Tibial nerve (tissue), 4 donors: ENCODE measurements at regions not wholly inside any gene's neighbourhood (a gene's known extent, or its start where the extent isn't known, plus 50 kb on each side); places are given as distances from the start of the nearest gene placed in this dataset.

Experiments
- DNase-seq, 2 donors: peaks; one replicate each; pipeline ENCODE4 v3.0.0-alpha.2; 2019; ENCODE audit warnings: low spot score in 2 of 2
- H3K27ac ChIP-seq, 4 donors: fragments of 200-600 bp; sonication (generic) in 3 of 4; one replicate each; pipeline ENCODE4 v1.5.1; 2017 to 2019; ENCODE audit warnings: mild to moderate bottlenecking in 1 of 4
- H3K27me3 ChIP-seq, 2 donors: fragments of 200-600 bp; sonication (generic) in 1 of 2; one replicate each; pipeline versions ENCODE4 v1.5.1 to v1.6.0; 2017 to 2019
- H3K36me3 ChIP-seq, 3 donors: fragments of 200-600 bp; sonication (generic); one replicate each; pipeline ENCODE4 v1.5.1; 2018 to 2019
- H3K4me1 ChIP-seq, 4 donors: fragments of 200-600 bp; sonication (generic) in 3 of 4; one replicate each; pipeline ENCODE4 v1.5.1; 2017 to 2019
- H3K4me3 ChIP-seq, 4 donors: fragments of 200-600 bp; sonication (generic) in 3 of 4; one replicate each; pipeline ENCODE4 v1.5.1; 2017 to 2019; ENCODE audit warnings: mild to moderate bottlenecking in 1 of 4, moderate library complexity in 1 of 4
- H3K9me3 ChIP-seq, 4 donors: fragments of 200-600 bp; sonication (generic) in 3 of 4; one replicate each; pipeline ENCODE4 v1.5.1; 2017 to 2019
- EP300 ChIP-seq, 2 donors: sonication (generic); formaldehyde crosslinking; IDR thresholded peaks; one replicate each; pipeline ENCODE4 v1.6.1; 2017; ENCODE audit warnings: antibody characterized with exemption in 2 of 2, mild to moderate bottlenecking in 1 of 2
- POLR2A ChIP-seq, 2 donors: fragments of 450-650 bp; IDR thresholded peaks; one replicate each; pipeline ENCODE4 v1.6.1; 2017; ENCODE audit warnings: antibody characterized with exemption in 2 of 2, mild to moderate bottlenecking in 2 of 2, moderate library complexity in 2 of 2
- WGBS, 2 donors: methylation state at CpG; one replicate each; pipeline ENCODE4 v1.1.5; 2018; 5-methylcytosine and 5-hydroxymethylcytosine counted together
- TF ChIP-seq, protein P1 (sequence below), 5 experiments: fragments of 200-600 bp in 3 of 5; fragments of 450-650 bp in 2 of 5; sonication (generic) in 3 of 5; IDR thresholded peaks; one replicate each; pipeline ENCODE4 v1.5.1; 2016 to 2019; ENCODE audit warnings: antibody characterized with exemption in 5 of 5, mild to moderate bottlenecking in 3 of 5, moderate library complexity in 2 of 5

DNA sequence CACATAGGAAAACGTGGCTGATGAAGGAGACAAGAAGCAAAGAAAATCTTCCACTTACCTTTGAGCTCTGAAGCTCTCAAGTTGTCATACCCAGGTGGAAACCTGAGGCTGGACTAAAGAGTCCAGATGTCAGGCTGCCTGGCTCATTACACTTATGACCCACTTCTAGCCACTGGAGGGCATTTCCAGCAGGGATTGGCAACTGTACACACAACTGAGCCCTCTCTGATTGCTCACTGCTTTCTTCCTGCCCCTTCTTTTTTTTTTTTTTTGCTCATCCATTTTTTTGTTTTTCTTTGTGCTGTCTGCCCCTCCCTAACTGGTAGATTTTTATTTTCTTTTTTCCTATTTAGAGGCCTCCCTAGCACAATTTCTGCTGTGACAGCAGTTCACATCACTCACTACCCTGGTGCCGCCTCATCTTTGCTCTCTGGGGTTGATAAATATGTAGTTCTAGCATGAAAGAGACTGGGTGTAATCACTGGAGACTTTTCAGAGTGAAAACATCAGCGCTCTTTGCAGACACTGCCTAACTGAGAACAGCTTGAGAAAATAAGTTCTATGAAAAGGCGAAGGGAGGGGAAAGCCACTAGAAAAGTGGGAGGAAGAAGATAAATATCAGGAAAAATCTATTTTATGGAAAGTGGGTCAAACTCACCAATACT is 334.5 kb downstream of the NUF2 start:
- TF ChIP-seq EP300 (IDR thresholded peaks at IDR 0.05) (no peak), POLR2A (IDR thresholded peaks at IDR 0.05) (no peak)
- TF ChIP-seq, protein P1, sequence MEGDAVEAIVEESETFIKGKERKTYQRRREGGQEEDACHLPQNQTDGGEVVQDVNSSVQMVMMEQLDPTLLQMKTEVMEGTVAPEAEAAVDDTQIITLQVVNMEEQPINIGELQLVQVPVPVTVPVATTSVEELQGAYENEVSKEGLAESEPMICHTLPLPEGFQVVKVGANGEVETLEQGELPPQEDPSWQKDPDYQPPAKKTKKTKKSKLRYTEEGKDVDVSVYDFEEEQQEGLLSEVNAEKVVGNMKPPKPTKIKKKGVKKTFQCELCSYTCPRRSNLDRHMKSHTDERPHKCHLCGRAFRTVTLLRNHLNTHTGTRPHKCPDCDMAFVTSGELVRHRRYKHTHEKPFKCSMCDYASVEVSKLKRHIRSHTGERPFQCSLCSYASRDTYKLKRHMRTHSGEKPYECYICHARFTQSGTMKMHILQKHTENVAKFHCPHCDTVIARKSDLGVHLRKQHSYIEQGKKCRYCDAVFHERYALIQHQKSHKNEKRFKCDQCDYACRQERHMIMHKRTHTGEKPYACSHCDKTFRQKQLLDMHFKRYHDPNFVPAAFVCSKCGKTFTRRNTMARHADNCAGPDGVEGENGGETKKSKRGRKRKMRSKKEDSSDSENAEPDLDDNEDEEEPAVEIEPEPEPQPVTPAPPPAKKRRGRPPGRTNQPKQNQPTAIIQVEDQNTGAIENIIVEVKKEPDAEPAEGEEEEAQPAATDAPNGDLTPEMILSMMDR (IDR thresholded peaks at IDR 0.05) = no peak
- Histone ChIP-seq H3K4me3 (no peak overlapping the region), H3K27ac (no peak overlapping the region), H3K27me3 (no peaks in the 10 kb centered on the region), H3K4me1 (no peaks in the 10 kb centered on the region), H3K36me3 (no peaks in the 10 kb centered on the region), H3K9me3 (no peaks in the 10 kb centered on the region)
- WGBS, 2 donors = 36% methylated on average over 4 of the region's 4 CpGs
- DNase-seq = no peak

DNA sequence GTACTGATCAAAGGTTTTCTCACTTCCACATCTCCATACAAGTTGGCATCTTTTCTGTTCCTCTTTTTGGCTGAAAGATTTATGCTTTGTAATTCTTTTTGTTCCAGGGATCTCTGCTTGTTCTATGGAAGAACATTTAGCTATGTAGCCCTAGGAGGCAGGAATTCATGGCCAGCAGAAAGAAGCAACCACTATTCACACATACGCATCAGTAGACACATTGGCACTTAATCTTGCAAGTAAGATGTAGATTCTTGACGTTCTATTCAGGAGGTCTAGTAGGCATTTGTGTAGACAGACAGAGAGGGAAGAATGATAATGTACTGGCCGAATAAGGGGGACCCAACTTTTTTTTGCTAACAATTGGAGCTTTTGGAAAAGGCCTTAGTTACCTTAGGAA is 336.0 kb downstream of the NUF2 start:
- TF ChIP-seq, protein P1 (IDR thresholded peaks at IDR 0.05) = no peak
- no peak for TF ChIP-seq POLR2A (IDR thresholded peaks at IDR 0.05)
- no peak for TF ChIP-seq EP300 (IDR thresholded peaks at IDR 0.05)
- Histone ChIP-seq H3K4me1 (no peaks in the 10 kb centered on the region), H3K4me3 (no peak overlapping the region), H3K9me3 (no peaks in the 10 kb centered on the region), H3K36me3 (no peaks in the 10 kb centered on the region), H3K27ac (no peak overlapping the region), H3K27me3 (no peaks in the 10 kb centered on the region)
- no peak for DNase-seq
- WGBS, 2 donors = 61 to 86% methylated on average over 3 of the region's 3 CpGs

DNA sequence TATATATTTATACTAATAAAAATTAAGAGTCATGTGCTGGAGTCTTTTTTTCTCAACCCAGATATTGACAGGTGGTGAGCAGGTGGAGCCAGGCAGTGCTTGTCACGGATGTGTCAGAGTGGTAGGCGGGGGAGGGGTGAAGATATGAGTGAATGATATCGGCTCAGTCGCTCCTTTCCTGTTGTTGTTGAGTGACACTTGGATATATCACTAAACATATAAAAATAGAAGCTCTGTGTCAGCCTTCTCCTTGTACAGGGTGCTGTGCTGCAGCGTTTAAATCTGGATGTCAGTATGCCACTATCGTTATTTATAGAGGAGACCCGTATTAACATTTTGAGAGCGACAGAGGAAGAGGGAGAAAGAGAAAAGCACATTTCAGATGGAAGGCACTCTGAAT is 339.6 kb downstream of the NUF2 start:
- DNase-seq = no peak
- Histone ChIP-seq H3K4me3 (no peak overlapping the region), H3K27me3 (no peaks in the 10 kb centered on the region), H3K4me1 (no peaks in the 10 kb centered on the region), H3K9me3 (no peaks in the 10 kb centered on the region), H3K27ac (no peak overlapping the region), H3K36me3 (no peaks in the 10 kb centered on the region)
- 85 to 86% methylated on average over 8 of the region's 8 CpGs for WGBS, 2 donors
- TF ChIP-seq EP300 (IDR thresholded peaks at IDR 0.05) = no peak

DNA sequence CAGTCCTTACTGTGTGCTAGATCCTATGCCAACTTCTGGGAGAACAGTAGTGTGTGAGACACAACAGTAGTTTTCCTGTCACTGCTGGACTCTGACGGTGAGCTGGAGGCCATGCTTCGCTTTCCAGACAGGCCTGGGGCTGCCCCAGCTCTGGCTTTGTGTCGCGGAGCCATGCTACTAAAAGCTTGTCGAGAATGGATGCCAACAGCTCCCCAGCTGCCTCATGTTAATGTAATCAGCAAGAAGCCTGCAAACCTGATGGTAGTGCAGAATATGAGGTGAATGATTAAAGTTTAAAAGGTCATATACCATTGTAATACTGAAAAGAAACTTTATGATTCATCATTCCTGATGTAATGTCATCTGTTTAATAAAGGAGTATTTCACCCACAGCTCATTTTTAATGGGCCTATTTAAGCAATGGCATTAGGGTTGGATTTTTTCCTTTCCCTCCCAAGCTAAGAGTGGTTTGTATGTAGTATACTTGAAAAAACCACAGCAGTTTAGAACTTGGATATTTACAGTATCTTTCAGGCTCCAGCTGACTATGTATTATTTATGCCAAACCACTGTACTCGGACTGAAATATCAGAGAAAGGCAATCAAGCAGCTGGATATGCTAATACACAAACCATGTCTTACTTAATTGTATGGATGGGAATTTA is 343.0 kb downstream of the NUF2 start:
- Histone ChIP-seq H3K4me3 (no peak overlapping the region), H3K9me3 (no peaks in the 10 kb centered on the region), H3K4me1 (no peaks in the 10 kb centered on the region), H3K36me3 (no peaks in the 10 kb centered on the region), H3K27me3 (no peaks in the 10 kb centered on the region), H3K27ac (no peak overlapping the region)
- TF ChIP-seq POLR2A (IDR thresholded peaks at IDR 0.05) (no peak), EP300 (IDR thresholded peaks at IDR 0.05) (no peak)
- TF ChIP-seq, protein P1 (IDR thresholded peaks at IDR 0.05) = no peak
- DNase-seq = no peak
- 48 to 69% methylated on average over 6 of the region's 6 CpGs for WGBS, 2 donors

DNA sequence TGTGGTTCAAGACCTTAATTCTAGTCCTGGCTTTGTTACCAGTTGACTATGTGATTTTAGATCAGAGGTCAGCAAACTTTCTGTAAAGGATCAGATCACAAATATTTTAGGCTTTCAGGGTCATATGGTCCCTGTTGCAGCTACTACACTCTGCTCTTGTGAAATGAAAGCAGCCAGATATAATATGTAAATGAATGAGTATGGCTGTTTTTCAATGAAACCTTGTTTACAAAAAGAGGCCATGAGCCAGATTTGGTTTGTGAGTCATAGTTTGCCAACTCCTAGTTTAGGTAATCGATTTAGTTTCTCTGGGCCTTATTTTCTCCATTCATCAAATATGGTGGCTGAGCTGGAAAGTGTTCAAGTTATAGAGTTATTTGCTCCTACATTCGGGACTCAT is 346.7 kb downstream of the NUF2 start:
- WGBS, 2 donors = 65 to 77% methylated on average over 2 of the region's 2 CpGs
- TF ChIP-seq, protein P1 (IDR thresholded peaks at IDR 0.05) = no peak
- TF ChIP-seq POLR2A (IDR thresholded peaks at IDR 0.05) = no peak
- no peak for TF ChIP-seq EP300 (IDR thresholded peaks at IDR 0.05)

More for the DNA sequence above, 346.7 kb downstream of the NUF2 start:
- H3K4me3 ChIP-seq = no peak overlapping the region
- H3K27me3 ChIP-seq = no peaks in the 10 kb centered on the region
- no peak overlapping the region for H3K27ac ChIP-seq
- no peaks in the 10 kb centered on the region for H3K9me3 ChIP-seq
- no peak for DNase-seq
- peaks cover 0 to 4% (median 0%) of the 10 kb centered on the region in 4 donors for H3K4me1 ChIP-seq
- H3K36me3 ChIP-seq = no peaks in the 10 kb centered on the region
